ENCODE measurements at regions not wholly inside any gene's neighbourhood (a gene's known extent, or its start where the extent isn't known, plus 50 kb on each side); places are given as distances from the start of the nearest gene placed in this dataset.

DNA sequence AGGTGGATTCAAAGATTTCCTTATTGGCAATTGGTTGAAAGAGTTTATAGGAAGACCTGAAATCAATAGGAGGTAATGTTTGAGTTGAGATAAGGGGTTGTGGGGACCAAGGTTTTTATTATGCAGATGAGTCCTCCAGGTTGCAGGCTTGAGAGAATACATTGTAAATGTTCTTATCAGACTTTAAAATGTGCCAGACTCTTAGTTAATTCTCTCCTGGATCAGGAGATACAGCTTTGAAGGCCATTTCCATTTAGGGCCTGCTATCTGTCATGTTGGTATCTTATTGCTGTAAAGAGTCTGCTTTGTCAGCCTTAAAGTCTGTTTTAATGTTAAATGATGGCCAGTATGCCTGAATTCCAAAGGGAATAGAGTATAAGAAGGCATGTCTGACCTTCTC, 61.8 kb upstream of the CALCR start:
- H3K27ac ChIP-seq: no peak overlapping the region
- TF ChIP-seq, protein P1, sequence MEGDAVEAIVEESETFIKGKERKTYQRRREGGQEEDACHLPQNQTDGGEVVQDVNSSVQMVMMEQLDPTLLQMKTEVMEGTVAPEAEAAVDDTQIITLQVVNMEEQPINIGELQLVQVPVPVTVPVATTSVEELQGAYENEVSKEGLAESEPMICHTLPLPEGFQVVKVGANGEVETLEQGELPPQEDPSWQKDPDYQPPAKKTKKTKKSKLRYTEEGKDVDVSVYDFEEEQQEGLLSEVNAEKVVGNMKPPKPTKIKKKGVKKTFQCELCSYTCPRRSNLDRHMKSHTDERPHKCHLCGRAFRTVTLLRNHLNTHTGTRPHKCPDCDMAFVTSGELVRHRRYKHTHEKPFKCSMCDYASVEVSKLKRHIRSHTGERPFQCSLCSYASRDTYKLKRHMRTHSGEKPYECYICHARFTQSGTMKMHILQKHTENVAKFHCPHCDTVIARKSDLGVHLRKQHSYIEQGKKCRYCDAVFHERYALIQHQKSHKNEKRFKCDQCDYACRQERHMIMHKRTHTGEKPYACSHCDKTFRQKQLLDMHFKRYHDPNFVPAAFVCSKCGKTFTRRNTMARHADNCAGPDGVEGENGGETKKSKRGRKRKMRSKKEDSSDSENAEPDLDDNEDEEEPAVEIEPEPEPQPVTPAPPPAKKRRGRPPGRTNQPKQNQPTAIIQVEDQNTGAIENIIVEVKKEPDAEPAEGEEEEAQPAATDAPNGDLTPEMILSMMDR (conservative IDR thresholded peaks at IDR 0.05): no peak

DNA sequence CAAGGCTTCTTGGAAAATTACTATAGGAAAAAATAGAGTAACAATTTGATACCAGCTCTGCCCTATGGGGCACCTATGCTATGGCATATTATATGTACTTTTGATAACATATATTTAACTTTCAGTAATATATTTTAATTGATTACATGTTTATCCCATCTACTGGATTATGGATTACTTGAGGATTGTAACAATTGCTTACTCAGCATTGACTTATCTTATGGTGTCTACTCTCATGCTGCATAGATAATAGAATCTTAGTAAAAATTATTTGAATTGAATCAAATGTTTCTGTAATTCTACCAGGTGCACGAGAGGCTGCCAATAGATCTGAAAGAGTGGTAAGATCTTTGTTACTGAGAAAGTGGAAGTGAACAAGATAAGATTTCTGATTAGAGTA, 57.8 kb upstream of the CALCR start:
- H3K27ac ChIP-seq: no peak overlapping the region
- TF ChIP-seq, protein P1 (conservative IDR thresholded peaks at IDR 0.05): no peak

DNA sequence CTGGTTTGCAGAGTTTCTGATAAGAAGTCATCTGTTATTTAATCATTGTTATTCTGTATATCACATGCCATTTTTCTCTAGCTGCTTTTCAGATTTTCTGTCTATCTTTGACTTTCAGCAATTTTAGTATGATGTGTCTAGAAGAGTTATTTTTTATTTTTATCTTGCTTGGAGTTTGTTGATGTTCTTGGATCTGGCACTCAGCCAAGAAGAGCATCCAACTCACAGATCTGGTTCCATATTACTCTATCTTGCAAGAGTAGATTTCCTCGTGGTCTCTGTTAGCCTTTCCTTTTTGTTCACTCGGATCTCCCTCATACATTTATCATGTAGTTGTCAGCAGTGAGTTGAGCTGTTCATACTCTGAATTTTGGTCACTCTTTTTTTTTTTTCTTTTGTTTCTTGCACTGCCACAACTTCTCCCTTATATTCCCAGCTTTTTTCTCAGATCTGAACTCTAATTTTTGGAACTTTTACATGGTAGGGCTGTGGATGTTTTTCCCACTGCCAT, 54.8 kb upstream of the CALCR start:
- H3K27ac ChIP-seq: no peak overlapping the region
- TF ChIP-seq, protein P1 (conservative IDR thresholded peaks at IDR 0.05): no peak

DNA sequence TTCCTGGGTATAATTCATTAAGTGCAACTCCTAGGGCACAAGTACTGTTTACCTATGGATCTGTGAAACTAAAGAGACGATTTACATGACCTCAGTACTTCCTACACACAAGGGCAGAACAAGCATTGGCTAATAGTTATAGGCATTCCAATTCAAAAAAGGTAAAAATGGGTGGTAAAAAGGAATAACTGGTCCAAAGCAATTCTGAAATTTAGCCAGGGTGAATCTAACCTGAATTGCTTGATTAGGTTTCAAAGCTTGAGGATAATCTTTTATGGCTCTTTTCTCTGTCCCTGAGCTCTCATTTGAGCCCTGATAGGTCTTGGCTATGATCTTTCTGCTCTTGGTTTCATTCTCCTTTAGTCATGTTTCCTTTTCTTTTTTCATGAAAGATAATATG, 52.3 kb upstream of the CALCR start:
- TF ChIP-seq, protein P1 (conservative IDR thresholded peaks at IDR 0.05): no peak
- H3K27ac ChIP-seq: no peak overlapping the region
